HS-5 (cell line): ENCODE measurements at regions not wholly inside any gene's neighbourhood (a gene's known extent, or its start where the extent isn't known, plus 50 kb on each side); places are given as distances from the start of the nearest gene placed in this dataset.

Experiments used
- DNase-seq: peaks from one replicate; pipeline ENCODE4 v3.0.0-alpha.2; 2012; ENCODE audit warnings: low read depth

- no peak for DNase-seq
Observed at GRCh38 chr6:48057601-48058000, 53.4 kb downstream of the PTCHD4 start.

- DNase-seq: no peak
Observed at GRCh38 chr6:48048451-48049146, 62.4 kb downstream of the PTCHD4 start.

DNA sequence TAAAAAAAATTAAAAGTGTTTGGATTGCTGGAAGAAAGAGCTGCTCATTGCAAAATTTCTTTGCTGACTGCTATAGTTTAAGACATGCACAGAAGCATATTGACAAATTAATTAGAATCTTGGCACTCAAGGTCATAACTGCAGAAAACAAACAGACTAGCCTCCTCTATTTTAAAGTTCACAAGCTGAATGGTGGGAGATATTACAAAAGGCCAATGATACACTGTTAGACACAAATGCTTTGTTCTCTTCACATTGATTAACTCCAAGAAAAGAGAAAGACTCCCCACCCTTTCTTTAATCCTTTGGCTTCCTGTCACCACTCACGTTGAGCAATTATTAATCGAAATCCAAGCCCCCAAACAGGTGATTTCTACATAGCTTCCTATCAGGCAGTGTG is 69.1 kb downstream of the PTCHD4 start:
- no peak for DNase-seq

DNA sequence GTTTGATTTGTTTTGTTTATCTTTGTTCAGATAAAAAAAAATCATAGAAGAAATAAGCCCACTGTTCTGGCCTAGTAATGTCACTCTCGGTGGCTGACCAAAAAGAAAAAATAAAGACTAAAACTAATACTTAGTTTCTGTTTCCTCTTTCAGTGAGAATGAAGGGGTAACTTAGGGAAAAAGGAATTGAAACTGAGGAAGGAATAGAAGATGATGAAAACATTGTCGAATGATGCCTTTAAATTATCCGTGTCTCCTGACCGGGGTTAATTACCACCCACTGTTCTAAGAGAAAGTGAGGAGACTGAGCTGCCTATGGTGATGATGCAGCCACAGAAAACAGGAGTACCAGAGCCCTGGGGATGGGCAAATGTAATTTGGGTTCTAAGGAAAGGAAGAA is 73.1 kb downstream of the PTCHD4 start:
- no peak for DNase-seq

GRCh38 chr6:48036316-48036715 is 74.7 kb downstream of the PTCHD4 start:
- peak; percentile 67 for DNase-seq

DNA sequence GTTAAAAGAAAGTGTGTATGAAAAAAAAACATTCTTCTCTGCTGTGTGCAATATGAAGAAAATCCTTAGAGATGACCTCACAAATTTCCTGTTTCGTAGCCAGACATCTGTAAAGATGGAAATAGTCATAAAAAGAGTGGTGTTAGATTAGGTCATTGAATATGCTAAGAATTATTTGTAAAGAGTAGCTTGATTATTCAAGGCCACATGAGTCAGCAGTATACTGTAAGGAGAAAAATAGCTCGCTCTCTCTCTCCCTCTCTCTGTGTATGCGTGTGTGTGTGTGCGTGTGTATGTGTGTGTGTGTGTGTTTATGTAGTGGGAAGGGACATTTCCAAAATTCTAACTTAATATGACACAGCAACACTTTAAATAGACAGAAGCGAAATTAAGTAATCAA is 78.8 kb downstream of the PTCHD4 start:
- DNase-seq: peak; percentile 87

- no peak for DNase-seq
Observed at GRCh38 chr6:48031711-48032110, 79.3 kb downstream of the PTCHD4 start.

GRCh38 chr6:48027704-48028435 is 83.1 kb downstream of the PTCHD4 start:
- no peak for DNase-seq

- no peak for DNase-seq
Observed at GRCh38 chr6:48024956-48025355, 86.0 kb downstream of the PTCHD4 start.

DNA sequence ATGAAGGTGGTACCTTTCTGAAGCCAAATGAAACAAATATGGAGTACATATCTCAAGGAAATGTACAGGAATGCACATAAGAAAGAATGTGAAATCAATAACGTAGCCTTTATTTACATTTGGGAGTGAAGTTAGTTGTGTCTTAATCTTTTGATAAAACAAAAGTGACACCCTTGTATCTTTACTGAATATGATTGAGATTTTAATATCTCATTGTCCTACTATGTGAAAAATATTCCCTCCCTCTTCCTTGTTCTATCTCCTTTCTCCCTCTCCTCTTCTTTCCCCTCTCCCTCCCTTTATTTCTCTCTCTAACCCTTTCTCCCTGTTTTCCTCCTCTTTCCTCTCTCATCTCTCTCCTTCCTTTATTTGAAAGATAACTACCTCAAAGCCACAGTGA is 89.1 kb downstream of the PTCHD4 start:
- DNase-seq: no peak

DNA sequence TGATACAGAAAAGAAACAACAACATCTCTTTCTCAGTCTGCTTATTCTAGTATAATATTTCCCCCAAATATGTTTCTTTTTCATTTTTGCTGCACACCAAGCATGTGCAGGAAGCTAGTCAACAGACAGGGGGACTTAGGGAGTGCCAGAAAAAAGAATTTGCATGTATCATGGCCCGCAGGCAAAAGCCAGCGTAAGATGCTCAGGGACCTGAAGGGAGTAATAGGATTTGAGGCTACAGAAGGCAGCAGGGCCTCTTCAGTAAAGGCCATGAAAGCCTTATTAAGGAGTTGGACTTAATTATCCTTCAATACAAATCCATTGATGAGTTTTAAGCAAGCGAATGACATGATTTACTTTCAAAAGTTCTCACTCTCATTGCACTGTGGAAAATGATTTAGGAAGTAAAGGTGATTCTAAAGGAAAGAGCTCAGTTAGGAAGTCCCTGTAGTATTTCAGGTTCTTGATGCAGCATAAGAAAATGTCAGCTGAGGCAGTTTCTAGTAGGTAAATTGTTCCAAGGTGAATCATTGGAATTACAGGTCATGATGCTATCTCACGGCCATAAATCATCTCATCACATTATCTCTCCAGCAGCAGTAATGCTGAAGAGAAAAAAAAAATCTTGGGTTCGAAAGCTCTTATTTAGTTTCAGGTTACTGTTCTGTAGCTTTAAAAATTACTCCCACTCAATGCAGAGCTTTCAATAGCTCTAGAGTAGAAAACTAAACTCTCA is 94.8 kb downstream of the PTCHD4 start:
- DNase-seq: no peak

DNA sequence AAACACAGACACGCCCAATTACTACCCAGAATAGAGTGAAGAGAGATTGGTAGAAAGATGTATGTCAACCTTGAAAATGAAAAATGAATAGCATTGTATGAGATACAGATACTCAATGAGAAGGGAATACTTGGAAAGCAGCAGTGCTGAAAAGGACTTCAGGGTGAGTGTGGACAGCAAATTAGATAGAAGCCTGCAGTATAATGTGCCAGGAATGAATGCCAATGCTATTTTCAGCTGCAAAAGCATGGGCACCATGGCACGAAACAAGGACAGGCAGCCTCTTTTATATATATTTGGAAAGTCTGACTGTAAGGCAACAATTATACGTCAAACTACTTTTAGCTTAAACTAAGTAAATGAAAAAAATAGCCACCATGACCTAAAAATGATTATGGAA is 118.2 kb downstream of the PTCHD4 start:
- DNase-seq: no peak

DNA sequence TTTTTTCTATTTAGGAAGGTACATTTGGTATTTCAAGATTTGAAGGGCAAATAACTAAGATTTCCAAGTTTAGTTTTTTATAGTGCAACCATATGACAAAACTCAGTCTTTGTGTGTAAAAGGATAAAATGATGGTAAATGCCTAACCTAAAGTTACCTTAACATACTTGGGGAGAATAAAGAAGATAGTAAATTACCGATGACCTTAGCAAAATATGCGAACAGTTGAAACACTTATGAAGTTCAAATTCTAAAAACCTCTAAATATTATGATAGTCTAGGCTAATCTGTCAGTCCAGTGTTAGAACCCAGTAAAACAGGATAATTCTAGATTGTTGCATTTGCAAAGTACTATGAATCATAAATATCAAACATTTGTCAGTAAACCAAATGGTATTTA is 127.5 kb downstream of the PTCHD4 start:
- DNase-seq: no peak

- DNase-seq: no peak
Observed at GRCh38 chr6:47977314-47977713, 133.7 kb downstream of the PTCHD4 start.

GRCh38 chr6:47974106-47974505 is 136.9 kb downstream of the PTCHD4 start:
- DNase-seq: no peak

GRCh38 chr6:47970826-47971225 is 140.2 kb downstream of the PTCHD4 start:
- no peak for DNase-seq

DNA sequence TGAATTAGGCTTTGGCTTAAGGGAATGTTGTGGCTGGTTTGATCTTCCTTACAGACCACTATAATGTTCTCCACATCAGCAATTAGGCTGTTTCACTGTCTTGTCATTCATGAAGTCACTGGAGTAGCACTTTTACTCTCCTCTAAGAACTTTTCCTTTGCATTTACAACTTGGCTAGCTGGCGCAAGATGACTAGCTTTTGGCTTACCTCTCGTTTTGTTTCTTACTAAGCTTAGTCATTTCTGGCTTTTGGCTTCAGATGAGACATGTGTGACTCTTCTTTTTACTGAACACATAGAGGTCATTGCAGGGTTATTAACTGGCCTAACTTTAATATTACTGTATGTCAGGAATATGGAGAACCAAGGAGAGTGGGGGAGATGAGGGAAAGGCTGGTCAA is 143.2 kb downstream of the PTCHD4 start:
- no peak for DNase-seq

GRCh38 chr6:47964969-47965368 is 146.0 kb downstream of the PTCHD4 start:
- no peak for DNase-seq

GRCh38 chr6:47952640-47953039 is 158.4 kb downstream of the PTCHD4 start:
- no peak for DNase-seq

- no peak for DNase-seq
Observed at GRCh38 chr6:47944846-47945245, 163.0 kb downstream of the OPN5 start.

DNA sequence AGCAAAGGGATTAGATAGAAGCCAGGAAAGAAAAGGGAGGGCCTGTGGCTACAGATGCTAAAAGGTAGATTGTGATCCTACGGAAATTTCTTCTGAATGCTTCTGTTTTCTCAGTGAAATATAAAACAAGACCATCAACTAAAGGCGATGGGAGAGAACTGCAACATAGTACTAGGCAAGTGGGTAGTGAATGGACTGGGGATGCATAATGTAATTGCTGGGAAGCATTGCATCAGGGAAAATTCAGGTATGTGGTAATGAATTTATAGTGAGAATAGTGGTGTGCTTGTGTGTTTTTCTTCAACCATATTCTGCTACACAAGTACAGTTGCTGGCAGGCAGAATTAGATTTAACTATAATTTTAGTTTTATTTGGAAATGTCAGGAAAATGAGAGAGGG is 156.6 kb downstream of the OPN5 start:
- DNase-seq: no peak

- DNase-seq: no peak
Observed at GRCh38 chr6:47936820-47937219, 155.0 kb downstream of the OPN5 start.

DNA sequence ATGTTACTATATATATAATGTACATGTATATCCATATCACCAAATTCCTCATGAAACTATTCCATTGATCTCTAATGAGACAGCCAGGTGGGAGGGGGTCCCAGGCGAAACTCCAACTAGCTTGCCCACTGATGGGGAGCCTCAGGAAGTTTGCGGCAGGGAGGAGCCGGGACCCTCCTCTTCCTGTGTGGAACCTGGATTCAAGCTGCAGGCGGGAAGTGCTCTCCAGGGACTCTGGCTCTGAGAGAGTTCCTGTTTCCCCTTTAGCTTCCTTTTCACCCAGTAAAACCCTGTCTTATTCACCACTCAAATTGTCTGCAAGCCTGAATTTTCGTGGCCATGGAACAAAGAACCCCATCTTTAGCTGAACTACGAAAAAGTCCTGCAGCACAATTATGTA is 152.2 kb downstream of the OPN5 start:
- no peak for DNase-seq
